HG03432 (cell line): ENCODE measurements at regions not wholly inside any gene's neighbourhood (a gene's known extent, or its start where the extent isn't known, plus 50 kb on each side); places are given as distances from the start of the nearest gene placed in this dataset.
"Not testable (repeated sequence)": the region's sequence is repeated elsewhere in the genome, so short reads cannot be mapped to it uniquely, and the experiment has no call there.

Experiments
- ATAC-seq: cut with Tn5 transposase; IDR thresholded peaks from one replicate; pipeline ENCODE4 v1.9.1; 2021; ENCODE audit warnings: mild to moderate bottlenecking, moderate library complexity; ENCODE audit not compliant: unreplicated experiment

DNA sequence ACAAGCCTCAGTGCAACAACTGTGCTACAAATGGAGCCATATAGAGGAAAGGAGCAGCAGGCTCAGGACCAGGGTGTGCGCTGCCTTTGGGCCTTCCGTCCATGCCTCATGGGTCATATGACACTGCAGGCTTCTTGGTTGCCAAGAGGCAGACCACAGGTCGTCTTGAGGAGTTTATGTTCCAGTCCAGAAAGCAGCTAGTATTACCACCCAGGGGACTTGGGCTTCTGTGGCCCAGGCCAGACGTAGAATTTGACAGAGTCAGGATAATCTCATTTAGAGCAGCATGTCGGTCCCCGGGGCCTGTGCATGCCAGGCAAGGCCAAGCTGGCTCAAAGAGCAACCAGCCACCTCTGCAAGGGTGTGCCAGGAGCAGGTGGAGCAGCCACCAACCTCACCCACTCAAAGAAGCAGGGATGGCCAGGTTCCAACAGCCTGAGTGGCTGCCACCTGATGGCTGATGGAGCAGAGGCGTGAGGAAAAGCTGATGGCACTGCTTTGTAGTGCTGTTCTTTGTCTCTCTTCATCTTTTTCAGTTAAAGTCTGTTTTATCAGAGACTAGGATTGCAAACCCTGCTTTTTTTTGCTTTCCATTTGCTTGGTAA lies 109.1 kb downstream of the CCDC74A start:
- not testable (repeated sequence) for ATAC-seq

- not testable (repeated sequence) for ATAC-seq
Observed at GRCh38 chr2:131639001-131639620, 111.4 kb downstream of the CCDC74A start.

DNA sequence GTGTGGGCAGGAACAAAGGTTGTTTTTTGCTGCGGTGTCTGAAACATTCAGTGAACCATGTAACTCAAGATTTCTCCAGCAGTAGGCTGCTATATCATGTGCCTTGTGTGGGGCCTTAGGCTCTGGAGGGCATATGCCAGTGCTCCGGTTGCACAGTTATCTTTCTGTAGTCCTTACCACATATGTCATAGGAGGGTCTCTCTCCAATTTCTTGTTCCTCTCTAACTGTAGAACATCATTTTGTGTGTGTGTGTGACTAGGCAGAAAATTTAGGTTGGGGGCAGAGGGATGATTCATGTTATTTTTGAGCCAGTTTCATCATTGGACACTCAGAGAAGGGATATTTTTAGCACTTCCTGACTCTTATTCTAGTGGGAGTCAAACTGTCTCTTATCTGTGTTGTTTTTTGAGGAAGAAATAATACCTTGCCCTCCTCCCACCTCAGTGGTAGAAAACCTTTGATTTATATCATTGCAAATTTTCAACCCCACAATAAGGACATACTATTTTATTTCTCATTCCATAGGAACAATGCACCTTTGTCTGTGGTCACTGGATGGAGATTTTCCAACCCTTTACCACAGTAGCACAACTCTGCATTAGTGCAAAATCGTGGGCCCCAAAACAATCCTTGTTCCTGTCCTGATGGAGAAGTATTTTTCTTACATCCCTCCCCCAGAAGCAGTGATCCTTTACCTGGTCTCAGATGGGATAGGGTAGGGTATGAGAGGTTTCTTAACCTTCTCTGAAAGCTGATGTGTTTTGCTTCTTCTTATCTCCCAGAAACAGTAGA lies 113.9 kb downstream of the CCDC74A start:
- no peak for ATAC-seq

- ATAC-seq, result not testable (repeated sequence)
Observed at GRCh38 chr2:131643180-131643579, 115.5 kb downstream of the CCDC74A start.

DNA sequence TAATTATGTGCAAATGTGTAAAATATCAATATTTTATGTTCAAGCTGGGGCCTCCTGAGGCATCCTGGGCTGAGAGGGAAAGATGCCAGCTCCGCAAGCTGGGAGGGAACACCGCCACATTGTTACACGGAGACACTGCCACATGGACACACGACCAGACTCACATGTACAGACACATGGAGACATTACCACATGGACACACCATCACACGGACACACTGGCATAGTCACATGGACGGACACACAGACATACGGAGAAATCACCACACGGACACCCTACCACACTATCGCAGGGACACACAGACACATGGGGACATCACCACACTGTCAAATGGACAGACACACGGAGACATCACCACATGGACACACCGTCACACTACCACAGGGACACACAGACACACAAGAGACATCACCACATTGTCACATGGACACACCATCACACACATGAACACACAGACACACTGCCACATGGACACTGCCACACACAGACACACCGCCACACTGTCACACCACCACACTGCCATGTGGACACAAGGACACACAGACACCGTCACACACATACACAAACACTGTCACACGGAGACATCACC lies 117.6 kb downstream of the CCDC74A start:
- no peak for ATAC-seq

DNA sequence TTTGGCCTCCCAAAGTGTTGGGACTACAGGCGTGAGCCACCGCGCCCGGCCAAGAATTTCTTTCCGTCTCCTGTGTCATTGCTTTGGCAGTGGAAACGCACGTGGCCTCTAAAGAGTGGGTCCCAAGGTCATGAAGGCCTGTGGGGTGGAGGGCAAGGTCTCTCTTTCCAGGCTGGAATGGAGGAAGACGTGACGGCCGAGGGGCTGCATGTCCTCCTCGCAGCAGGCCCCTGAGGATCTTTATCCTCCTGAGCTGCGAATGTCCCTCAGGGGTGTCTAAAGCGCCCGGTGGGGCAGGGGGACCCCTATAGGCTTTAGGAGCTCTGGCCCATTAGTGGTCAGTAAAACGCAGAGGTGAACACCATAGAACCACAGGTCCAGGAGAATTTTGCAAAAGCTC lies 118.5 kb downstream of the CCDC74A start:
- ATAC-seq, result not testable (repeated sequence)

- no peak for ATAC-seq
Observed at GRCh38 chr2:131646669-131647297, 119.1 kb downstream of the CCDC74A start.

DNA sequence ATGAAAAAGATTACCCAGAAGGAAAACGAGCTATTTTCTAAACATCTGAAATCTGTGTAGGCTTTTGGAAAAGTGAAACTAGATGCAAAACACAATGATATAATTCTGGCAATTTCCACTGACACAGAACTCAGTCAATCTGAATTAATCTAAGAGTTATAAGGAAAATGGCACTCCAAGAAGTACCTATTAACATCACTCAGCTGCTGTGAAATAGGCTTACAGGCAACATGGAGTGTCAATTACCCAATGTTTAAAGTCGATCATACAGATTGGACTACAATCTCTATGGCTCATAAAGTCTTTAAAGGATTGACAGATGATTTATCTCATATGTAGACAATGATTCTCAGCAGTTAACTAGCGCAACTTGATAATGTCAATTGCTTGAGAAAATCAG lies 120.9 kb downstream of the CCDC74A start:
- not testable (repeated sequence) for ATAC-seq

GRCh38 chr2:131652246-131652645 lies 124.6 kb downstream of the CCDC74A start:
- not testable (repeated sequence) for ATAC-seq

GRCh38 chr2:131654107-131654506 lies 126.4 kb downstream of the CCDC74A start:
- not testable (repeated sequence) for ATAC-seq

DNA sequence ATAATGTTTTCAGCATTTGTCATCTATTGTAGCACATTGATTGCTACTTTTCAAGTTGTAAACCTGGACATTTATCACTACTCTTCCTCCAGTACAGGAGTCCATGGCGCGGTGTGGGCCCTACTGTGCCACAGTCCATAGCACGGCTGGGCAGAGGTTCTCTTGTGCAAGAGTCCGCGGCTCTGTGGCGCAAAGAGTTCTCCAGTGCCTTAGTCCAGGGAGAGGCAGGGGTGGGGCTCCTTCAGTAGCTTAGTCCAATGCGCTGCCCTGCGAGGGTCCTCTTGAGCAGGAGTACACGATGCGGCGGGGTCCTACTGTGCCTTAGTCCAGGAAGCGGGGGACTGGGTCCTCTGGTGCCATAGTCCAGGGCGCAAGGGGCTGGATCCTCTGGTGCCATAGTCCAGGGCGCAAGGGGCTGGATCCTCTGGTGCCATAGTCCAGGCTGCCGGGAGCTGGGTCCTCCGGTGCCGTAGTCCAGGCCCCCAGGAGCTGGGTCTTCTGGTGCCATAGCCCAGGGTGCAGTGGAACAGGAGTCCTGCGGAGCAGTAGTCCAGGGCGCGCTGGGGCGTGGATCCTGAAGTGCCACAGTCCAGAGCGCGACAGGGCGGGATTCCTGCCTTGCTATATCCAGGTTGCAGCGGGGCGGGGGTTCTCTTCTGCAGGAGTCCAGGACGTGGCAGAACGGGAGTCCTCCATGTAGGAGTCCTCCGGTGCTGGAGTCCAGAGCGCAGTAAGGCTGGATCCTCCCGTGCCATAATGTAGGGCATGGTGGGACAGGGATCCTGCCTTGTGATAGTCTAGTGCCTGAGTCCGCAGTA lies 129.3 kb downstream of the CCDC74A start:
- ATAC-seq, result no peak

GRCh38 chr2:131657895-131658768 lies 130.4 kb downstream of the CCDC74A start:
- ATAC-seq, result no peak

- no peak for ATAC-seq
Observed at GRCh38 chr2:131658769-131659131, 131.1 kb downstream of the CCDC74A start.

GRCh38 chr2:131659168-131659572 lies 131.5 kb downstream of the CCDC74A start:
- no peak for ATAC-seq

DNA sequence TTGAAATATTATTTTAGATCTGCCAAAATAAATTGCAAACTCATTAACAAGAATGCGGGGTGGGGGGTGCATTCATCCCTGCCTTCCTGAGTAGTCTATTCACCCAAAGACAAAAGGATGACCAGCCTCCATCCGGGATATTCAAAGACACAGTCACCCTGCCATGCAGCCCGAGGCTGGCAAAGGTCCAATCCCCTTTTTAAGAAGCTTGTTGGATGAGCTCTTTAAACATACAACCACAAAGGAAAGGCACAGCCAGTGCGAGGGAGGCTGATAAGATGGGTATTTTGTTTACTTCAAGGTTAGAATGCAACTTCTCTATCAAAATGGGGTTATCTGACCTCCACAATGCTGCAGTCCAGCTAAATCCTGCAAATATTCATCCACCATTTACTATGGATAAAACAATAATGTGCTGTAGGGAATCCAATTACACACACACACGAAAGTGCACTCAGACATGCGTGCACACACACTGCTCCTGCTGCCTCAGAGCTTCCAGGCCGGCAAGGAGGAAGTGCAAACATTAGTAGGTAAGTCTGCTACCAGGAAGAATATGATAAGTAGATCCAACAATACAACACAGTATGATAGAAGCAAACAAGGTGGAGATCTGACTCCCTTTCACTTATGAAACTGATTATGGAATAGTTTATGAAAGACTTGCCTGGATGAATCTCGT lies 133.6 kb downstream of the CCDC74A start:
- not testable (repeated sequence) for ATAC-seq

DNA sequence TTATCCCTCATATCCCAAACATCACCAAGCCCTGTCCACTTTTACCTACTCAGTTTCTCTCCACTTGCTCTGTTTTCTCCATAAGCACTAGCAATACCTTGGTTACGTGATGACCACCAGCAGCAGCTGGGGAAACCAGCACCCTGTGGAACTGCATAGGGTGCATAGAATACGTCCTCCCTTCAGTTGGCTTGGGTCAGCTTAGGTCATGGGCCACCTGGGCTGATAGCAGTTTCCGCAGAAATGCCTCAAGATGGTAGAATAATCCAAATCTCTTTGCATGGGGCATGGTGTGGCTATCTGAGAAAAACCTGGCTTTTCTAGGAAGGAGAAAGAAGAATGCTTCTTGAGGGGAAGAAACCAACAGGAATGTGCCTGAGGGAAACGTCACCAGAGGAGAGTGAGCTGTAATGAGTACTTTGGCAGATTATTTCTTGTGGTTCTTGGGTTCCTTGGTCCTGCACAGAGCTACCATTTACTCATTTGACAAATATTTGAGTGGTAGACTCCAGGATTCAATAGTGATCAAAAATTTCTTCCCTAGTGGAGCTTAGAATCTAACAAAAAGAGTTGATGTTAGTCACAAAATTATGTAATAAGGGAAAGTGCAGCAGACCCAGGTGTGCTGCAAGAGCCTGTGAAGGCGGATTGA lies 134.3 kb downstream of the CCDC74A start:
- ATAC-seq, result not testable (repeated sequence)

GRCh38 chr2:131663501-131663900 lies 135.8 kb downstream of the CCDC74A start:
- ATAC-seq, result not testable (repeated sequence)

DNA sequence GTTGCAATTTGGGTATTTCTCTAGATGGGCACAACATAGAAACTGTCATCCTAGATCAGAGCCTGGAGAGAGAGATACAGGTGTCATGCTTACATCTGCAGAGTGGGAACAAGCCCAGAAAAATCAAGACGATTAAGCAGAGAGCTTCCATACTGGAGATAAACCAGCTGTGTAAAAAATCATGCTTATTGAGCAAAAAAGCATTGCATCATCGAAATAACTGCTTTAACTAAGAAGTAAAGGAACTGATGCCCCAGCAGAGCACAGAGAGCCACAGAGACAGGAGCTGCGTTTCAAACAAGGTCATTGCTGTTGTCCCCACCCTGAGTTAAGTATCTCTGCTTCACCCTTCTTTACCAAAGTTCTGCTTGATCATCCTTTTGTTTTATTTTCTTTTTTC lies 138.0 kb downstream of the CCDC74A start:
- not testable (repeated sequence) for ATAC-seq
